HEK293T (cell line): ENCODE measurements at regions not wholly inside any gene's neighbourhood (a gene's known extent, or its start where the extent isn't known, plus 50 kb on each side); places are given as distances from the start of the nearest gene placed in this dataset.

Source experiments
- ARNT ChIP-seq: fragments of 450-650 bp; IDR thresholded peaks from 2 replicates; pipeline ENCODE4 v1.6.1; 2017; ENCODE audit warnings: mild to moderate bottlenecking
- CTBP1 ChIP-seq: fragments of 450-650 bp; IDR thresholded peaks from 2 replicates; pipeline ENCODE4 v1.6.1; 2016; ENCODE audit warnings: borderline replicate concordance
- ELF4 ChIP-seq: fragments of 450-650 bp; IDR thresholded peaks from 2 replicates; pipeline ENCODE4 v1.6.1; 2017; ENCODE audit warnings: antibody characterized with exemption
- FOXA1 ChIP-seq: fragments of 450-650 bp; IDR thresholded peaks from 2 replicates; pipeline ENCODE4 v1.6.1; 2016; ENCODE audit warnings: mild to moderate bottlenecking
- FOXK2 ChIP-seq: fragments of 450-650 bp; IDR thresholded peaks from 2 replicates; pipeline ENCODE4 v1.6.1; 2016; ENCODE audit warnings: mild to moderate bottlenecking
- FOXM1 ChIP-seq: fragments of 450-650 bp; IDR thresholded peaks from 2 replicates; pipeline ENCODE4 v1.6.1; 2017; ENCODE audit warnings: mild to moderate bottlenecking, borderline replicate concordance
- HDGF ChIP-seq: fragments of 450-650 bp; IDR thresholded peaks from 2 replicates; pipeline ENCODE4 v1.6.1; 2017; ENCODE audit warnings: antibody characterized with exemption, borderline replicate concordance
- L3MBTL2 ChIP-seq: fragments of 450-650 bp; conservative IDR thresholded peaks from 2 replicates; pipeline ENCODE4 v1.6.1; 2016; ENCODE audit warnings: mild to moderate bottlenecking
- NFRKB ChIP-seq: fragments of 450-650 bp; IDR thresholded peaks from 2 replicates; pipeline ENCODE4 v1.6.1; 2016; ENCODE audit warnings: mild to moderate bottlenecking, moderate library complexity
- SP1 ChIP-seq: fragments of 450-650 bp; IDR thresholded peaks from 2 replicates; pipeline ENCODE4 v1.6.1; 2017
- SUZ12 ChIP-seq: fragments of 450-650 bp; IDR thresholded peaks from 2 replicates; pipeline ENCODE4 v1.6.1; 2016; ENCODE audit warnings: mild to moderate bottlenecking
- TARDBP ChIP-seq: fragments of 450-650 bp; IDR thresholded peaks from 2 replicates; pipeline ENCODE4 v1.6.1; 2016
- ZNF384 ChIP-seq: fragments of 450-650 bp; IDR thresholded peaks from 2 replicates; pipeline ENCODE4 v1.6.1; 2016
- TF ChIP-seq, protein P1 (sequence below): fragments of 450-650 bp; IDR thresholded peaks from 2 replicates; pipeline ENCODE4 v1.6.1; 2016

DNA sequence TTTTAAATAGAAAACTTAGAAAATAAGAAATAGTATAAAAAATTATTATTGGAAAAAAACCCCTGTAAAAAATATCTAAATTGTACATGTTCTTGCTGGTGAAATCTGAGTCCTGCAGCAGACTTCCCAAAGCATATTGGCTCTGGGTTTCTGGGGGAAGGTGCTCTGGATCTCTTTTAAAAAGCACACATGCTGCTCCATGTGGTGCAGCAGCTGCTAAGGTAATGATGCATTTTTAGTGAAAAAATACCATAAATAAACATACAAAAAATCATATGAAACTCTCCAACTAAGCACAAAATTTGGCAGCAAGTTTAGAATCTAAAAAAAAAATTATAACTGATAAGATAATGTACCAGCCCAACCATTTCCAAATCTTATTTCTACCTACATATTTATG, 216.5 kb downstream of the GPD2 start:
- TF ChIP-seq FOXK2 (no peak), ZNF384 (no peak), L3MBTL2 (no peak), FOXM1 (no peak), SP1 (no peak), FOXA1 (no peak), SUZ12 (no peak), ELF4 (no peak), HDGF (no peak), TARDBP (no peak), NFRKB (no peak), ARNT (no peak), CTBP1 (no peak)
- TF ChIP-seq, protein P1, sequence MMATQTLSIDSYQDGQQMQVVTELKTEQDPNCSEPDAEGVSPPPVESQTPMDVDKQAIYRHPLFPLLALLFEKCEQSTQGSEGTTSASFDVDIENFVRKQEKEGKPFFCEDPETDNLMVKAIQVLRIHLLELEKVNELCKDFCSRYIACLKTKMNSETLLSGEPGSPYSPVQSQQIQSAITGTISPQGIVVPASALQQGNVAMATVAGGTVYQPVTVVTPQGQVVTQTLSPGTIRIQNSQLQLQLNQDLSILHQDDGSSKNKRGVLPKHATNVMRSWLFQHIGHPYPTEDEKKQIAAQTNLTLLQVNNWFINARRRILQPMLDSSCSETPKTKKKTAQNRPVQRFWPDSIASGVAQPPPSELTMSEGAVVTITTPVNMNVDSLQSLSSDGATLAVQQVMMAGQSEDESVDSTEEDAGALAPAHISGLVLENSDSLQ: no peak
